SK-N-SH treated with all-trans-retinoic acid at 6 μM for 48 hours (cell line): ENCODE measurements at regions not wholly inside any gene's neighbourhood (a gene's known extent, or its start where the extent isn't known, plus 50 kb on each side); places are given as distances from the start of the nearest gene placed in this dataset.

Source experiments
- ATAC-seq: fragments of 200-7000 bp; cut with Tn5 transposase; 3 replicates; pipeline ENCODE4 v1.9.1; 2020; ENCODE audit warnings: mild to moderate bottlenecking, moderate library complexity
- ARNTL ChIP-seq: fragments of 450-650 bp; formaldehyde crosslinking; IDR thresholded peaks from 2 replicates; pipeline ENCODE4 v1.5.0; 2020; ENCODE audit warnings: low read depth, mild to moderate bottlenecking, moderate library complexity, borderline replicate concordance
- BACH2 ChIP-seq: fragments of 250-450 bp; sonication (Bioruptor Pico); IDR thresholded peaks from 2 replicates; pipeline ENCODE4 v1.9.0; 2021; ENCODE audit warnings: mild to moderate bottlenecking, borderline replicate concordance
- CSDC2 ChIP-seq: fragments of 250-450 bp; sonication (Bioruptor Pico); IDR thresholded peaks from 2 replicates; pipeline ENCODE4 v1.5.0; 2020; ENCODE audit warnings: mild to moderate bottlenecking, moderate library complexity
- OSR1 ChIP-seq: fragments of 250-450 bp; sonication (Bioruptor Pico); IDR thresholded peaks from 2 replicates; pipeline ENCODE4 v1.8.0; 2022; ENCODE audit warnings: moderate library complexity, mild to moderate bottlenecking, inconsistent platforms
- PPARA ChIP-seq: fragments of 250-450 bp; sonication (Bioruptor Pico); IDR thresholded peaks from 2 replicates; pipeline ENCODE4 v1.5.0; 2020; ENCODE audit warnings: mild to moderate bottlenecking, borderline replicate concordance
- RARB ChIP-seq: fragments of 250-450 bp; sonication (Bioruptor Pico); IDR thresholded peaks from 2 replicates; pipeline ENCODE4 v1.8.0; 2021; ENCODE audit warnings: mild to moderate bottlenecking, moderate library complexity
- SNAI2 ChIP-seq: fragments of 250-450 bp; sonication (Bioruptor Pico); IDR thresholded peaks from 2 replicates; pipeline ENCODE4 v1.5.0; 2020; ENCODE audit warnings: mild to moderate bottlenecking, moderate library complexity
- TCF4 ChIP-seq: fragments of 250-450 bp; sonication (Bioruptor Pico); IDR thresholded peaks from 2 replicates; pipeline ENCODE4 v1.8.0; 2021; ENCODE audit warnings: mild to moderate bottlenecking, moderate library complexity, borderline replicate concordance
- ZC3H10 ChIP-seq: fragments of 250-450 bp; sonication (Bioruptor Pico); IDR thresholded peaks from 2 replicates; pipeline ENCODE4 v1.5.1; 2021; ENCODE audit warnings: mild to moderate bottlenecking, moderate library complexity
- ZFP3 ChIP-seq: fragments of 250-450 bp; sonication (Bioruptor Pico); IDR thresholded peaks from 2 replicates; pipeline ENCODE4 v1.5.0; 2020; ENCODE audit warnings: mild to moderate bottlenecking, moderate library complexity
- ZFP30 ChIP-seq: fragments of 450-650 bp; formaldehyde crosslinking; IDR thresholded peaks from 2 replicates; pipeline ENCODE4 v1.5.0; 2022; ENCODE audit warnings: mild to moderate bottlenecking, moderate library complexity
- ZNF565 ChIP-seq: fragments of 450-650 bp; formaldehyde crosslinking; conservative IDR thresholded peaks from 2 replicates; pipeline ENCODE4 v1.5.0; 2020; ENCODE audit warnings: low read depth, mild to moderate bottlenecking, moderate library complexity
- ZNF70 ChIP-seq: fragments of 450-650 bp; formaldehyde crosslinking; IDR thresholded peaks from 2 replicates; pipeline ENCODE4 v1.5.0; 2020; ENCODE audit warnings: mild to moderate bottlenecking, moderate library complexity
- ZNF8 ChIP-seq: fragments of 450-650 bp; formaldehyde crosslinking; IDR thresholded peaks from 2 replicates; pipeline ENCODE4 v1.5.0; 2020; ENCODE audit warnings: mild to moderate bottlenecking, moderate library complexity
- TF ChIP-seq, protein P1 (sequence below): fragments of 250-450 bp; sonication (Bioruptor Pico); IDR thresholded peaks from 2 replicates; pipeline ENCODE4 v1.5.1; 2021; ENCODE audit warnings: mild to moderate bottlenecking, moderate library complexity
- TF ChIP-seq, protein P2 (sequence below): fragments of 250-450 bp; sonication (Bioruptor Pico); IDR thresholded peaks from 2 replicates; pipeline ENCODE4 v1.5.0; 2020; ENCODE audit warnings: mild to moderate bottlenecking, moderate library complexity
- TF ChIP-seq, protein P3 (sequence below): fragments of 250-450 bp; sonication (Bioruptor Pico); IDR thresholded peaks from 2 replicates; pipeline ENCODE4 v1.5.1; 2020; ENCODE audit warnings: low read depth, mild to moderate bottlenecking, moderate library complexity
- TF ChIP-seq, protein P4 (sequence below): fragments of 250-450 bp; sonication (Bioruptor Pico); IDR thresholded peaks from 2 replicates; pipeline ENCODE4 v1.8.0; 2021; ENCODE audit warnings: low read depth, mild to moderate bottlenecking, moderate library complexity, borderline replicate concordance
- TF ChIP-seq, protein P5 (sequence below): fragments of 250-450 bp; sonication (Bioruptor Pico); IDR thresholded peaks from 2 replicates; pipeline ENCODE4 v1.8.0; 2020; ENCODE audit warnings: mild to moderate bottlenecking, moderate library complexity, borderline replicate concordance

DNA sequence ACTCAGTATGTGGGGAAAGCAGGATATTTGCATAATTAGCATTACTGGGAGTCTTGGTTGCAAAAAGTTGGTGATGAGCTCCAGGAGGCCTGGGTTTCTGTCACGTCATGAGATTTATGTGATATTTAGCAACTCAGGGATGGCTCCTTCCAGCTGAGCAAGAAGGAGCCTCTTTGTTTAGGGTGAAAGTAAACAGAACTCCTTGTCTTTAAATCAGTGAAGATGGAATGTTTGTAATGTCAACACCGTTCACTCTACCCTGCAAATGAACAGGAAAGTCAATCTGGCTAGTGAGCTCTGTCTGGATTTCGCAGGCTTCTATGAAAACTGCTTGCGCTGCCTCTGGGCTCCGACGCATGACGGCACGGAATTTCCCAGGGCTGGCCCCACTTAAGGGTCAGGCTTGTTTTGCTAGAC is 86.9 kb downstream of the PXDC1 start:
- no peak for ATAC-seq
- no peak for TF ChIP-seq ZC3H10
- no peak for TF ChIP-seq CSDC2 (CRISPR knock-in tag)
- no peak for TF ChIP-seq ZNF70 (CRISPR knock-in tag)
- no peak for TF ChIP-seq ZFP3 (CRISPR knock-in tag)
- TF ChIP-seq BACH2: no peak
- TF ChIP-seq, protein P1, sequence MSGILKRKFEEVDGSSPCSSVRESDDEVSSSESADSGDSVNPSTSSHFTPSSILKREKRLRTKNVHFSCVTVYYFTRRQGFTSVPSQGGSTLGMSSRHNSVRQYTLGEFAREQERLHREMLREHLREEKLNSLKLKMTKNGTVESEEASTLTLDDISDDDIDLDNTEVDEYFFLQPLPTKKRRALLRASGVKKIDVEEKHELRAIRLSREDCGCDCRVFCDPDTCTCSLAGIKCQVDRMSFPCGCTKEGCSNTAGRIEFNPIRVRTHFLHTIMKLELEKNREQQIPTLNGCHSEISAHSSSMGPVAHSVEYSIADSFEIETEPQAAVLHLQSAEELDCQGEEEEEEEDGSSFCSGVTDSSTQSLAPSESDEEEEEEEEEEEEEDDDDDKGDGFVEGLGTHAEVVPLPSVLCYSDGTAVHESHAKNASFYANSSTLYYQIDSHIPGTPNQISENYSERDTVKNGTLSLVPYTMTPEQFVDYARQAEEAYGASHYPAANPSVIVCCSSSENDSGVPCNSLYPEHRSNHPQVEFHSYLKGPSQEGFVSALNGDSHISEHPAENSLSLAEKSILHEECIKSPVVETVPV (CRISPR knock-in tag): no peak
- TF ChIP-seq, protein P2, sequence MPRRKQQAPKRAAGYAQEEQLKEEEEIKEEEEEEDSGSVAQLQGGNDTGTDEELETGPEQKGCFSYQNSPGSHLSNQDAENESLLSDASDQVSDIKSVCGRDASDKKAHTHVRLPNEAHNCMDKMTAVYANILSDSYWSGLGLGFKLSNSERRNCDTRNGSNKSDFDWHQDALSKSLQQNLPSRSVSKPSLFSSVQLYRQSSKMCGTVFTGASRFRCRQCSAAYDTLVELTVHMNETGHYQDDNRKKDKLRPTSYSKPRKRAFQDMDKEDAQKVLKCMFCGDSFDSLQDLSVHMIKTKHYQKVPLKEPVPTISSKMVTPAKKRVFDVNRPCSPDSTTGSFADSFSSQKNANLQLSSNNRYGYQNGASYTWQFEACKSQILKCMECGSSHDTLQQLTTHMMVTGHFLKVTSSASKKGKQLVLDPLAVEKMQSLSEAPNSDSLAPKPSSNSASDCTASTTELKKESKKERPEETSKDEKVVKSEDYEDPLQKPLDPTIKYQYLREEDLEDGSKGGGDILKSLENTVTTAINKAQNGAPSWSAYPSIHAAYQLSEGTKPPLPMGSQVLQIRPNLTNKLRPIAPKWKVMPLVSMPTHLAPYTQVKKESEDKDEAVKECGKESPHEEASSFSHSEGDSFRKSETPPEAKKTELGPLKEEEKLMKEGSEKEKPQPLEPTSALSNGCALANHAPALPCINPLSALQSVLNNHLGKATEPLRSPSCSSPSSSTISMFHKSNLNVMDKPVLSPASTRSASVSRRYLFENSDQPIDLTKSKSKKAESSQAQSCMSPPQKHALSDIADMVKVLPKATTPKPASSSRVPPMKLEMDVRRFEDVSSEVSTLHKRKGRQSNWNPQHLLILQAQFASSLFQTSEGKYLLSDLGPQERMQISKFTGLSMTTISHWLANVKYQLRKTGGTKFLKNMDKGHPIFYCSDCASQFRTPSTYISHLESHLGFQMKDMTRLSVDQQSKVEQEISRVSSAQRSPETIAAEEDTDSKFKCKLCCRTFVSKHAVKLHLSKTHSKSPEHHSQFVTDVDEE: no peak
- TF ChIP-seq, protein P3, sequence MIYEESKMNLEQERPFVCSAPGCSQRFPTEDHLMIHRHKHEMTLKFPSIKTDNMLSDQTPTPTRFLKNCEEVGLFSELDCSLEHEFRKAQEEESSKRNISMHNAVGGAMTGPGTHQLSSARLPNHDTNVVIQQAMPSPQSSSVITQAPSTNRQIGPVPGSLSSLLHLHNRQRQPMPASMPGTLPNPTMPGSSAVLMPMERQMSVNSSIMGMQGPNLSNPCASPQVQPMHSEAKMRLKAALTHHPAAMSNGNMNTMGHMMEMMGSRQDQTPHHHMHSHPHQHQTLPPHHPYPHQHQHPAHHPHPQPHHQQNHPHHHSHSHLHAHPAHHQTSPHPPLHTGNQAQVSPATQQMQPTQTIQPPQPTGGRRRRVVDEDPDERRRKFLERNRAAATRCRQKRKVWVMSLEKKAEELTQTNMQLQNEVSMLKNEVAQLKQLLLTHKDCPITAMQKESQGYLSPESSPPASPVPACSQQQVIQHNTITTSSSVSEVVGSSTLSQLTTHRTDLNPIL: no peak
- TF ChIP-seq RARB: no peak
- TF ChIP-seq ARNTL (CRISPR knock-in tag): no peak
- no peak for TF ChIP-seq PPARA (CRISPR knock-in tag)
- no peak for TF ChIP-seq ZNF565 (CRISPR knock-in tag)
- TF ChIP-seq ZFP30 (CRISPR knock-in tag): no peak
- no peak for TF ChIP-seq ZNF8
- TF ChIP-seq SNAI2 (CRISPR knock-in tag): no peak
- no peak for TF ChIP-seq TCF4

DNA sequence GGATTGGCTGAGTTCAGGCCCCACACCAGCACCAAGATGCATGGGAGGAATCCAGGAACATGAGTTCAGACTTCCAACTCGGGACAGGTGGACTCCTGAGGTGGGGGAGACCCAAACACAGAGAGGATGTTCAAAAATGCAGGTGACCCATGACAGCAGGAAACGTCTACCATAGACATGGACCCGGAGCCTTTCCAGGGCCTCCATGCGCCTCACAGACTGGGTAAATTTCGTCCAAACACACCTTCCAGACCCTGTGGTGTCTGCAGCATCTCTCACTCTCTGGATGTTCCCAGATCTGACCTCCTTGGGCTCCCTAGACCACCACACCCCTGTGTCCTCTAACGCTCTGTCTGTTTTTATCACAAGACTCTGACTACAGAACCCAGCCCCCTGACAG is 87.7 kb downstream of the PXDC1 start:
- ATAC-seq: no peak
- no peak for TF ChIP-seq TCF4
- TF ChIP-seq BACH2: no peak
- TF ChIP-seq, protein P4, sequence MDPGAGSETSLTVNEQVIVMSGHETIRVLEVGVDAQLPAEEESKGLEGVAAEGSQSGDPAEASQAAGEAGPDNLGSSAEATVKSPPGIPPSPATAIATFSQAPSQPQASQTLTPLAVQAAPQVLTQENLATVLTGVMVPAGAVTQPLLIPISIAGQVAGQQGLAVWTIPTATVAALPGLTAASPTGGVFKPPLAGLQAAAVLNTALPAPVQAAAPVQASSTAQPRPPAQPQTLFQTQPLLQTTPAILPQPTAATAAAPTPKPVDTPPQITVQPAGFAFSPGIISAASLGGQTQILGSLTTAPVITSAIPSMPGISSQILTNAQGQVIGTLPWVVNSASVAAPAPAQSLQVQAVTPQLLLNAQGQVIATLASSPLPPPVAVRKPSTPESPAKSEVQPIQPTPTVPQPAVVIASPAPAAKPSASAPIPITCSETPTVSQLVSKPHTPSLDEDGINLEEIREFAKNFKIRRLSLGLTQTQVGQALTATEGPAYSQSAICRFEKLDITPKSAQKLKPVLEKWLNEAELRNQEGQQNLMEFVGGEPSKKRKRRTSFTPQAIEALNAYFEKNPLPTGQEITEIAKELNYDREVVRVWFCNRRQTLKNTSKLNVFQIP: no peak
- TF ChIP-seq, protein P1 (CRISPR knock-in tag): no peak

DNA sequence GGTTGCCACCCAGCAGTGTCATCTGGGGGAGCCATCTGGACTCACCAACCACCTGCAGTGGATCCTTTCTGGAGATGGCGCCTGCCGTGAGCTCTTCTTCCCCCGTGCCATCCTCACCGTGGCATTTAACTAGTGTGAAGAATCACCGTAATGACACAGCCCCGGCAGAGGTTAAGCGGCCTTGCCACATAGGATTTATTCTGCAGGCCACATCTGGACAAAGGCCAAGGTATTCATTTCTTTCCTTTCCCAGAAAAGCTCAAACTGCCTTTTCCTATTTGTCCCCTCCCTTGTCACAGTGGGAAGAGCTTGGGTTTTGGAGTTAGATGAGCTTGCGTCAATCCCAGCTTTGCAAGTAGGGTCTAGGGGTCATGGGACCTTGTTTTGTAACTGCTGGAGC is 88.4 kb downstream of the PXDC1 start:
- TF ChIP-seq OSR1 (CRISPR knock-in tag) (no peak), ZNF565 (CRISPR knock-in tag) (no peak), SNAI2 (CRISPR knock-in tag) (no peak), ARNTL (CRISPR knock-in tag) (no peak), TCF4 (no peak)
- TF ChIP-seq, protein P3: no peak
- TF ChIP-seq, protein P5, sequence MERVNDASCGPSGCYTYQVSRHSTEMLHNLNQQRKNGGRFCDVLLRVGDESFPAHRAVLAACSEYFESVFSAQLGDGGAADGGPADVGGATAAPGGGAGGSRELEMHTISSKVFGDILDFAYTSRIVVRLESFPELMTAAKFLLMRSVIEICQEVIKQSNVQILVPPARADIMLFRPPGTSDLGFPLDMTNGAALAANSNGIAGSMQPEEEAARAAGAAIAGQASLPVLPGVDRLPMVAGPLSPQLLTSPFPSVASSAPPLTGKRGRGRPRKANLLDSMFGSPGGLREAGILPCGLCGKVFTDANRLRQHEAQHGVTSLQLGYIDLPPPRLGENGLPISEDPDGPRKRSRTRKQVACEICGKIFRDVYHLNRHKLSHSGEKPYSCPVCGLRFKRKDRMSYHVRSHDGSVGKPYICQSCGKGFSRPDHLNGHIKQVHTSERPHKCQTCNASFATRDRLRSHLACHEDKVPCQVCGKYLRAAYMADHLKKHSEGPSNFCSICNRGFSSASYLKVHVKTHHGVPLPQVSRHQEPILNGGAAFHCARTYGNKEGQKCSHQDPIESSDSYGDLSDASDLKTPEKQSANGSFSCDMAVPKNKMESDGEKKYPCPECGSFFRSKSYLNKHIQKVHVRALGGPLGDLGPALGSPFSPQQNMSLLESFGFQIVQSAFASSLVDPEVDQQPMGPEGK: no peak
- ATAC-seq: no peak
